GM21576 (cell line): ENCODE measurements at regions not wholly inside any gene's neighbourhood (a gene's known extent, or its start where the extent isn't known, plus 50 kb on each side); places are given as distances from the start of the nearest gene placed in this dataset.
A peak's percentile ranks its signal among the peaks of the same experiment; 100 is the strongest.
"Not testable (repeated sequence)": the region's sequence is repeated elsewhere in the genome, so short reads cannot be mapped to it uniquely, and the experiment has no call there.

Source experiments
- ATAC-seq: cut with Tn5 transposase; IDR thresholded peaks from one replicate; pipeline ENCODE4 v1.9.1; 2021; ENCODE audit warnings: mild to moderate bottlenecking, moderate library complexity; ENCODE audit not compliant: unreplicated experiment

GRCh38 chr13:48583859-48584311 is 51.0 kb upstream of the RCBTB2 start:
- ATAC-seq = no peak

- ATAC-seq = no peak
Measured at GRCh38 chr13:48585456-48585840, 52.6 kb upstream of the RCBTB2 start.

- ATAC-seq = peak; percentile 44
Measured at GRCh38 chr13:48586591-48587103, 53.8 kb upstream of the RCBTB2 start.

- no peak for ATAC-seq
Measured at GRCh38 chr13:48588120-48588519, 55.2 kb upstream of the RCBTB2 start.

DNA sequence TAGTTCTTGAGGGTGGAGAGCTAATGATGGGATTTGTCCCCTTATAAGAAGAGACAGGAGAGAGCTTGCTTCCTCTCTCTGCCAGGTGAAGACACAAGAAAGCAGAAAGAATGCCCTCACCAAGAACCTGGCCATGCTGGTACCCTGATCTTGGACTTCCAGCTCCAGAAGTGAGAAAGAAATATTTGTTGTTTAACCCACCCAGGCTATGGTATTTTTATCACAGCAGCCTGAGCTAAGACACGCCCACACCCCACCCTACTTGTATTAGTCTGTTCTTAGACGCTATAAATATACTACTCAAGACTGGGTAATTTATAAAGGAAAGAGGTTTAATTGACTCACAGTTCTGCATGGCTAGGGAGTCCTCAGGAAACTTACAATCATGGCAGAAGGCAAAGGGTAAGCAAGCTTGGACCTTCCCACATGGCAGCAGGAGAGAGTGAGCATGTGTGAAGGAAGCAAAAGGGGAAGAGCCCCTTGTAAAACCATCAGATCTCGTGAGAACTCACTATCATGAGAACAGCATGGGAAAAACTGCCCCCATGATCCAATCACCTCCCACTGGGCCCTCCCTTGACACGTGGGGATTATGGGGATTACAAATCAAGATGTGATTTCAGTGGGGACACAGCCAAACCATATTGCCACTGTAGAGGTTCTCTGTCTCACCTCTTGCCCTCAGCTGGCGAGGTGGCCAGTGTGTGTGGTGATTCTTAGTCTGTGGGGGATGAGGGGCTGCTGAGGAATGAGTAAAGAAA is 57.4 kb upstream of the RCBTB2 start:
- ATAC-seq = no peak

GRCh38 chr13:48591124-48591872 is 58.4 kb upstream of the RCBTB2 start:
- ATAC-seq = not testable (repeated sequence)

DNA sequence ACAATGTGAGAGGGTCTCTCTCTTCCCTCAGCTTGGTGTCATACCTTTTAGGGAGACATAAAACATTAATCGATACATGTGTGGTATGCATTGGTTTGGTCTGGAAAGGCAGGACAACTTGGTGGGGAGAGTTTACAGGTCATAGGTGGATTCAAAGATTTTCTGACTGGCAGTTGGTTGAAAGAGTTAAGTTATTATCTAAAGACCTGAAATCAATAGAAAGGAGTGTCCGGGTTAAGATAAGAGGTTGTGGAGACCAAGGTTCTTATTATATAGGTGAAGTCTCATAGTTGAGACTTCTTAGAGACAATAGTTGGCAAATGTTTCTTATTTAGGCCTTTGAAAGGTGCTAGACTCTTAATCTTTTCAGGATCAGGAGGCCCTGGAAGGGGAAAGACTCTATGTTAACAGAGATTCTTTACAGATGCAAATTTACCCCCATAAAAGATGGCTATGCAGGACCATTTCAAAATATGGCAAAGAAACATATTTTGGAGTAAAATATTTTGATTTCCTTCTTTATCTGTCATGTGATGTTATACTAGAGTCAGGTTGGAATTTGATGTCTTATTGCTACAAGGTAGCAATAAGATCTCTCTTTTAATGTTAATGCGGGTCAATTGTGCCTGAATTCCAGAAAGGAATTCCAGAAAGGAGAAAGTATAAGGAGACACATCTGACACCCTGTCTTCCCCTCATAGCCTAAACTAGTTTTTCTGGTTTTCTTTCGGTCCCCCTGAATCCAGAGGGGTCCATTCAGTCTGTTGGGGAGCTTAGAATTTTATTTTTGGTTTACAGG is 59.2 kb upstream of the RCBTB2 start:
- ATAC-seq = no peak

- no peak for ATAC-seq
Measured at GRCh38 chr13:48592688-48593049, 59.8 kb upstream of the RCBTB2 start.

DNA sequence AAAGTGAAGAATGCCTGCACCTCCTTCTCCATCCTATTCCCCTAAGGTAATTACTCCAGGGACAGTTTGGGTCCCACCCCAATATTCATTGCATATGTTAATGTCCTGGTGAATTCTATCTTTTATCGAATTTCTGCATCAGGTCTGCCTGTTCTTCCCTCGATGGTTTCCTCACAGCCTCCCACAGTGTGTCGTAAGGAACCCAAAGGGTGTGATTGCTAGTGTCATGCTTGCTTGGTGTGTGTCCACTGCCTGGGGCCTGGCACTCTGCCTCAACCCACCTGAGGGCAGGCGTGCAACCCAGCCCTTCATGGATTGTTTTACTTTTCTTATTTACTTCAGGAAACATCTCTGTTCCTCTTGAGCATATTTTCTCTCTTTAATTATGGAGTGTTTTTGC is 60.2 kb upstream of the CYSLTR2 start:
- no peak for ATAC-seq

DNA sequence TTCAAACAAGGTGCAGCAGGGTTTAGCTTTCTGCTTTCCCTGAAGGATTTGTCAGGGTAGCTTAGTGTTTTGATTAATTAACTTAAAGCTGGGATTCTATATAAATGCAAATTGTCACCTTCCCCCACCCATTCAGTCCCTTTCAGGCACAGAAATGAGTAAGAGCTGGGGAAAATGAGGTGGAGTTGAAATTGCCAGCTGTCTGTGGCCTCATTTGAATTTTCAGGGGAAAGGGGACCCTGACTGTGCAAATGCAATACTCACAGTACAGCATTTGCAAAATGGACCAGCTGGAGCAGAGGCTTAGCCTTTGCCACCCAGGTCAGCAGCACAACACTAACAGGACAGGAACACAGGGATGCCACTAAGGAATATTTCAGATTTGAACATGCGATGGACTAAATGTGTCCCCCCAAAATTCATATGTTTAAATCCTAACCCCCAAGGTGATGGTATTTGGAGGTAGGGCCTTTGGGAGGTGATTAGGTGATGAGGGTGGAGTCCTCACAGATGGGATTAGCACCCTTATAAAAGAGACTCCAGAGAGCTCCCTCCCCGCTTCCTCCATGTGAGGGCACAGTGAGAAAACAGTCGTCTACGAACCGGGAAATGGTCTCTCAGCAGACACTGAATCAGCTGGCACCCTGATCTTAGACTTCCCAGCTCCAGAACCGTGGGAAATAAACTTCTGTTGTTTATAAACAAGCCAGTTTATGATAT is 59.5 kb upstream of the CYSLTR2 start:
- ATAC-seq = peak; percentile 41

DNA sequence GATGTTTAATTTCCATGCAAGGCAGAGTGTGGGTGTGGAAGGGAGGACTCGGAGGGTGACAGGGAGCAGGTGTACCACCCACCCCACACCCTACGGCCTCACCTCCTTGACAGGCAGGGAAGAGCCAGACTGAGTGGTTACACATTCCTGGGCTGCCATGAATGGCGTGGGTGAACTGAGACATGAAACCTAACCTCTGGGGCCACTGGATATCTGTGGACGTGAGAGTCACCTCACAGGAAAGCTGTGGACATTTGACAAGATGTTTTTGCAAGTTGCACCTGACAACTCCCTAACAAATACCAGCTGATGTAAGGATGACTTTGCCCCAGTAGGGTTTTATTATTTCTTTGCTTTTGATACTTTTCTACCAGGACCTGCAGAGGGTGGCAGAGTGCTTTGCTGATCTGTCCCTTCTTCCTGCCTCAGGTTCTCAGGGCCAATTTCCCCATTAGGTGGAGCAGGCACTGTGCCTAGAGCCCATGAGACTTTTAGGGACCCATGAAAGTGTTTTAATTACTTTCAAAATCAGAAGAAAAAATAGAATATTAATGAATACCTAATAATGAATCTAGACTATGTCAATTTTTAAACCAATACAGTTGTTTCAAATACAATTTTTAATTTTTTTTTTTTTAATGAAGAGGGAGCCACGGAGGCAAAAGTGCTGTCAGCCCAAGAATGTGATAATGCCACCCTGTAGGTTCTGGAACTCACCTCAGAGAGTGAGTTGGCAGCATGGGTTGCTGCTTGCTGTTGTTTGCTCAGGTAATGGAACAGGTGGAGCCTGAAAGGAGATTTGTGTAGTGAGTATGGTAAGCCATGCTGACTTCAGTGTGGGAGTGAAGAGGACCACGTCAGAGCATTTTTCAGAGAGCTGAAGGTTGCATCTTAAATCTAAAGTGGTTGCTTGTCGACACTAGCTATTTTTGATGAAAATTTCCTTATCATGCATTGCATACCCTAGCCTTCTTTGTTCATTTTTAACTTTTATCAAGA is 58.0 kb upstream of the CYSLTR2 start:
- peak; percentile 69 for ATAC-seq

DNA sequence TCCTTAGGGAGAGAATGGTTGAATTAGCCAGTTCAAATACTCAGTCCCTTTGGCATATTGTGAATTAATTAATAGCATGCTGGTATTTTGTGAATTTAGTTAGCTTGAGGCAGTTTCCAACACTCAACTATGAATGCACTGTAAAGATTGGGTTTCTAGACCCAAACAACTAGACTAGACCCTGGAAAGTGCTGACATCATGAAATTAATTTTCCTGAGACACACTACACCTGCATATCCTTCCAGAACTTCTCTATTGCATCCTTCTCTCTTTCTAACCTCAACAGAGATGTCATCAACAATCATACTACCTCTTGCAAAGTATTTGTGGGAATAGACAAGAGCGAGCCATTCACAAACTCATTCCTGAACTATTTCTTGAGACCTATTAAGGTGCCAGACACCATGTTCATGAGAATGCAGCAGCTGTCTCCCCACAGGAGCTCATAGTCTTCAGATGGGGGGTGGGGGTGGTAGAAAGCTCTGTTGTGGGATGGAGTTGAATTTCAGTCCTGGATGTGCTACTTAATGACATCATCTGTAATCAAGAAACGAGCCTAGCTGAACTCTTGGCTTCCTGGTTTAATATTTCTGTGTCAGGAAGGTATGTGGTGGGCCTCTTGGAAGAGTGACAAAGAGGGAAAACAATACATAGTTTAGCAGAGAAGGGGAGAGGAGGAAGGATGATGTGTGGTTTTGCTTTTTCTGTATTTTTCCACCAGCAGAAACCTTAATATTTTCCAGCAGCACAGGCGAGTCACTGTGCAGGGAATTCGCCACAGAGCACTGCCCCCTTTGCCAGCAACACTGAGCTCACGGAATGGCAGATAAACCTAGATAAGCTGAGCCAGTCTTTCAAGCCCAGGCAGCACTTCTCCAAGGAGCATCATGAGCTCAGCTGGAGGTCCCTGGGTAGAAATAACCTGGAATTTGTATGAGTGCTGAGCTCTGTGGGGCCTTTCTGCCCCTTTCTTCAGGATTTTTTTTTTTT is 53.1 kb upstream of the CYSLTR2 start:
- ATAC-seq = no peak

DNA sequence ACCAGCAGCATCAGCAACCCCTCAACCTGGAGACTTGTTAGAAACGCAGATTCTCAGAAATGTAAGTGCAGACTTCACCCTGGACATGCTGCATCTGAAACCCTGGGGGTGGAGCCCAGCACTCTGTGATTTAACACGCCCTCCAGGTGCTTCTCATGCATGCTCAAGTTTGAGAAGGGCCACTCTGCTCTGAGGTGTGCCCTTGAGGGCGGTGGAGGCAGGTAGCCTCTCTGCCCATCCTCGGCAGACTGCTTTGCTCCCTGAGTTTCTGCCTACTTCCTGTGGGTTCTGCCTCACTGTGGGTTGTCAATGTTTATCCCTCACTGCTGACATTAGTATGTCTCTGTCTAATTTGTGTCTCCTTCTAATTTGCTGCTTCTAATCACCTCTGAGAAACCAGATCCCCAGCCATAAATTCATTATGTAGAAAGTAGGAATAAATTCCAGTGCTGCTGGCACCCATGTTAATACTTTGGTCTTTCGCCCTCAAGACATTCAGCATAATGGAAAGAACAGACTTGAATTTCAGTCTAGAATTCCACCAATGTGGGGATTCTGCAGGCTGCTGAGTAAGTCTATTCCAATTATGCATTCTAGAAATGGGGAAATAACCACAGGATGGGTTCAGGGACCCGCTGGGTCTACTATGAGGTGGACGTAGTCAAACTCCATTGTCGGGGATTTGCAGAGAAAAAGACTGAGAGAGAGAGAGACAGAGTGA is 51.3 kb upstream of the CYSLTR2 start:
- ATAC-seq = no peak

DNA sequence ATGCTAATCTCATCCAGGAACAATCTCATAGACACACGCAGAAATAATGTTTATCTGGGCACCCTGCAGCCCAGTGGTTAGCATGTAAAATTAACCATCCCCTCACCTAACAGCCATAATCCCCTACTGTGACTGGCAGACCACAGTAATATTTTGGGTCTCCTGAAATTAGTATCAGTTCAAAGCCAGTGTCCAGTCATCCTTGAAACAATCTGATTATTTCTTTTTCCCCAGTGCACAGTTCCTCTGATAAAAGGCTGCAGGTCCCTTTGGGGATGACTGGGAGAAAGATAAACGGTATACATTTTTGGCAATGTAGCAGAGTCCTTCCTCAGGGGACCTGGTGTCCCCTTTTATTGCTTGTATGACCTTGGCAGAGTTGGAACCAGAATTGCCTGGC is 50.4 kb upstream of the CYSLTR2 start:
- no peak for ATAC-seq
